ENCODE measurements at regions not wholly inside any gene's neighbourhood (a gene's known extent, or its start where the extent isn't known, plus 50 kb on each side); places are given as distances from the start of the nearest gene placed in this dataset.

DNA sequence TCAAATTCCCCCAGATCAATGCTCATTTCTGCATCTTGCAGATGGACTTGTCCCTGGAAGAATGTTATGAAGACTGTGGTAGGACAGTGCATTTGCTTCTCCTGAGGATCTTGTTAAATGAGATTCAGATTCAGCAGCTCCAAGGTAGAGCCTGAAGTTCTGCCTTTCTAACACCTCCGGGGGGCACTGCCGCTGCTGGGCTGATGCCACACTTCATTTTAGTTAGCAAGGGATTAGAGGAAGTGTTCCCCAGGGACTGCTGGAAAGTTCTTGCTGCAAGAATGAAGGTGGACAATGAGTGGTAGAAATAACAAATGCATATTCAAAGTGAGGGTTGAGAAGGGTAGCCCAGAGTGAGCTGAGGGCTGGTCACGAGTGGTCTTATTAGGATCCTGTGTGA is 434.3 kb upstream of the AKR1E2 start:
- Histone ChIP-seq H3K9me3 (ENCODE audit: insufficient read depth, low read depth, low read length) (no peaks in the 10 kb centered on the region), H3K4me1 (ENCODE audit: insufficient read depth, low read length) (no peaks in the 10 kb centered on the region), H3K36me3 (ENCODE audit: insufficient read depth, low read length) (no peaks in the 10 kb centered on the region), H3K9ac (ENCODE audit: low read length) (no peak overlapping the region), H3K27me3 (ENCODE audit: insufficient read depth, low read length) (no peaks in the 10 kb centered on the region), H3K4me3 (ENCODE audit: insufficient read depth, low read depth, low read length) (no peak overlapping the region), H4K20me1 (ENCODE audit: insufficient read depth, low read length) (no peaks in the 10 kb centered on the region), H3K27ac (ENCODE audit: low read depth, low read length) (no peak overlapping the region), H2AFZ (ENCODE audit: low read depth, low read length) (no peak overlapping the region), H3K4me2 (ENCODE audit: low read length) (no peak overlapping the region), H3K79me2 (ENCODE audit: insufficient read depth, low read length) (no peaks in the 10 kb centered on the region)
- Mint-ChIP-seq H3K27ac (ENCODE audit: unreplicated experiment) (no peak overlapping the region), H3K27me3 (ENCODE audit: low read depth, unreplicated experiment) (no peaks in the 10 kb centered on the region), H3K36me3 (ENCODE audit: low read depth, unreplicated experiment) (no peaks in the 10 kb centered on the region), H3K4me3 (ENCODE audit: unreplicated experiment) (no peak overlapping the region), H3K9me3 (ENCODE audit: unreplicated experiment) (no peaks in the 10 kb centered on the region), H3K4me1 (ENCODE audit: low read depth, unreplicated experiment) (no peaks in the 10 kb centered on the region)
- DNase-seq (ENCODE audit: low read depth) (no peak), FAIRE-seq (no peak)
- TF ChIP-seq EZH2 (IDR thresholded peaks at IDR 0.05; ENCODE audit: insufficient read depth, low read length) (no peak), CTCF (IDR thresholded peaks at IDR 0.05; ENCODE audit: insufficient read depth, low read depth, low read length) (no peak)

GRCh38 chr10:4390219-4390618 is 435.8 kb upstream of the AKR1E2 start:
- Histone ChIP-seq H4K20me1 (ENCODE audit: insufficient read depth, low read length) (no peaks in the 10 kb centered on the region), H3K27me3 (ENCODE audit: insufficient read depth, low read length) (no peaks in the 10 kb centered on the region), H3K4me3 (ENCODE audit: insufficient read depth, low read depth, low read length) (no peak overlapping the region), H2AFZ (ENCODE audit: low read depth, low read length) (no peak overlapping the region), H3K36me3 (ENCODE audit: insufficient read depth, low read length) (no peaks in the 10 kb centered on the region), H3K4me1 (ENCODE audit: insufficient read depth, low read length) (no peaks in the 10 kb centered on the region), H3K4me2 (ENCODE audit: low read length) (no peak overlapping the region), H3K9me3 (ENCODE audit: insufficient read depth, low read depth, low read length) (no peaks in the 10 kb centered on the region), H3K79me2 (ENCODE audit: insufficient read depth, low read length) (no peaks in the 10 kb centered on the region), H3K27ac (ENCODE audit: low read depth, low read length) (no peak overlapping the region), H3K9ac (ENCODE audit: low read length) (no peak overlapping the region)
- TF ChIP-seq EZH2 (IDR thresholded peaks at IDR 0.05; ENCODE audit: insufficient read depth, low read length) (no peak), CTCF (IDR thresholded peaks at IDR 0.05; ENCODE audit: insufficient read depth, low read depth, low read length) (no peak)
- Mint-ChIP-seq H3K27me3 (ENCODE audit: low read depth, unreplicated experiment) (no peaks in the 10 kb centered on the region), H3K4me1 (ENCODE audit: low read depth, unreplicated experiment) (no peaks in the 10 kb centered on the region), H3K4me3 (ENCODE audit: unreplicated experiment) (no peak overlapping the region), H3K9me3 (ENCODE audit: unreplicated experiment) (no peaks in the 10 kb centered on the region), H3K27ac (ENCODE audit: unreplicated experiment) (no peak overlapping the region), H3K36me3 (ENCODE audit: low read depth, unreplicated experiment) (no peaks in the 10 kb centered on the region)
- no peak for FAIRE-seq
- DNase-seq (ENCODE audit: low read depth) = no peak

DNA sequence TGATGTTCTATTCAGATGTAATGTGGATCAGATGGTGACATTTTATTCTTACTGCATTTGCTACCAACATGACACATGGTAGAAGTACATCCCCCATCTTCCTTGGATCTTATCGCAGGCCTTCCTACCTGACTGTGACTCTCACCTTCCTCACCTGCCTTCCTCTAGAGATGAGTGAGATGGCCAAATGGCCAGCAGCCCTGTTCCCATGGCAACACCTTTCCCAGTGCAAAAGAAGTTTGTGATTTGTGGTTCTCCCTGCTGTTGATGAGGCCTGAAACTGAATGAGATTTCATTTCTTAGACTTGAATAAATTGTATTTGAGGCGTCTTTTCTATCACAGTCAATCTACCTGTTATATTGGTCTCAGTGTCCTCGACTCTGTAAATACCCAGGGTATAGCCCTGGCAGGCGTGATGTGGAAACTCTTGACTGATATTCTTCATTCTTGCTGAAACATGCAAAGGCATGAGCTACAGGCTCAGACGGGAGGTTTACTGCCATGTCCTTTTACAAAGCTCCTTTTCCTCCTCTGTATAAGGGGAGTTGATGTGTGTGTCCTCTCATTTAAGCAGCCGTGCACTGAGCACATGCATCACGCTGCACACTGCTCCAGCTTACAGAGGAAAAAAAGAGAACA is 440.7 kb upstream of the AKR1E2 start:
- Mint-ChIP-seq H3K27ac (ENCODE audit: unreplicated experiment) (no peak overlapping the region), H3K9me3 (ENCODE audit: unreplicated experiment) (no peaks in the 10 kb centered on the region), H3K4me3 (ENCODE audit: unreplicated experiment) (no peak overlapping the region), H3K36me3 (ENCODE audit: low read depth, unreplicated experiment) (no peaks in the 10 kb centered on the region), H3K4me1 (ENCODE audit: low read depth, unreplicated experiment) (peaks cover 14% of the 10 kb centered on the region), H3K27me3 (ENCODE audit: low read depth, unreplicated experiment) (no peaks in the 10 kb centered on the region)
- Histone ChIP-seq H3K4me1 (ENCODE audit: insufficient read depth, low read length) (peaks cover 6% of the 10 kb centered on the region), H3K9me3 (ENCODE audit: insufficient read depth, low read depth, low read length) (no peaks in the 10 kb centered on the region), H4K20me1 (ENCODE audit: insufficient read depth, low read length) (no peaks in the 10 kb centered on the region), H3K4me3 (ENCODE audit: insufficient read depth, low read depth, low read length) (no peak overlapping the region), H3K36me3 (ENCODE audit: insufficient read depth, low read length) (no peaks in the 10 kb centered on the region), H3K27me3 (ENCODE audit: insufficient read depth, low read length) (no peaks in the 10 kb centered on the region), H3K4me2 (ENCODE audit: low read length) (no peak overlapping the region), H3K9ac (ENCODE audit: low read length) (no peak overlapping the region), H3K79me2 (ENCODE audit: insufficient read depth, low read length) (no peaks in the 10 kb centered on the region), H2AFZ (ENCODE audit: low read depth, low read length) (no peak overlapping the region), H3K27ac (ENCODE audit: low read depth, low read length) (no peak overlapping the region)
- FAIRE-seq (no peak), DNase-seq (ENCODE audit: low read depth) (no peak)
- TF ChIP-seq EZH2 (IDR thresholded peaks at IDR 0.05; ENCODE audit: insufficient read depth, low read length) (no peak), CTCF (IDR thresholded peaks at IDR 0.05; ENCODE audit: insufficient read depth, low read depth, low read length) (no peak)
